Esophagus muscularis mucosa (tissue), 4 donors: ENCODE measurements at regions not wholly inside any gene's neighbourhood (a gene's known extent, or its start where the extent isn't known, plus 50 kb on each side); places are given as distances from the start of the nearest gene placed in this dataset.

ENCODE experiments used
- DNase-seq: peaks from one replicate; pipeline ENCODE4 v3.0.0-alpha.2; 2017; ENCODE audit errors: extremely low spot score
- H3K27ac ChIP-seq, 4 donors: fragments of 200-600 bp; sonication (generic); replicated peaks in 1 of 4; 1 replicate in 3 of 4; 2 replicates in 1 of 4; pipeline ENCODE4 v1.5.1; 2016 to 2019; ENCODE audit warnings: mild to moderate bottlenecking in 1 of 4
- H3K27me3 ChIP-seq, 4 donors: fragments of 200-600 bp; sonication (generic); one replicate each; pipeline versions ENCODE4 v1.5.1 to v1.6.0; 2016 to 2019
- H3K36me3 ChIP-seq, 4 donors: fragments of 200-600 bp; sonication (generic); one replicate each; pipeline ENCODE4 v1.5.1; 2016 to 2019
- H3K4me1 ChIP-seq, 4 donors: fragments of 200-600 bp; sonication (generic); one replicate each; pipeline ENCODE4 v1.5.1; 2016 to 2019
- H3K4me3 ChIP-seq, 4 donors: fragments of 200-600 bp; sonication (generic); 1 replicate in 2 of 4; 2 replicates in 2 of 4; pipeline ENCODE4 v1.5.1; 2016 to 2019; ENCODE audit warnings: mild to moderate bottlenecking in 4 of 4, moderate library complexity in 1 of 4
- H3K9me3 ChIP-seq, 4 donors: fragments of 200-600 bp; sonication (generic); 1 replicate in 3 of 4; 2 replicates in 1 of 4; pipeline ENCODE4 v1.5.1; 2016 to 2019
- CTCF ChIP-seq, 3 experiments: fragments of 200-600 bp in 2 of 3; fragments of 450-650 bp in 1 of 3; sonication (generic) in 2 of 3; IDR thresholded peaks; one replicate each; pipeline ENCODE4 v1.5.1; 2017 to 2019; ENCODE audit warnings: antibody characterized with exemption in 3 of 3, mild to moderate bottlenecking in 2 of 3, moderate library complexity in 1 of 3
- EP300 ChIP-seq: sonication (generic); formaldehyde crosslinking; IDR thresholded peaks from one replicate; pipeline ENCODE4 v1.6.1; 2017; ENCODE audit warnings: antibody characterized with exemption
- POLR2A ChIP-seq: fragments of 450-650 bp; IDR thresholded peaks from one replicate; pipeline ENCODE4 v1.6.1; 2017; ENCODE audit warnings: antibody characterized with exemption, moderate library complexity, mild to moderate bottlenecking, low read depth
- POLR2AphosphoS5 ChIP-seq, 2 donors: sonication (generic); formaldehyde crosslinking; IDR thresholded peaks; one replicate each; pipeline ENCODE4 v1.6.1; 2017; ENCODE audit warnings: antibody characterized with exemption in 2 of 2
- WGBS: methylation state at CpG from one replicate; pipeline ENCODE4 v1.1.5; 2018; 5-methylcytosine and 5-hydroxymethylcytosine counted together
- intact Hi-C: fragments of 100-400 bp; cut with DNase I; formaldehyde crosslinking; loops from one replicate; pipeline ENCODE4 v1.15.1; 2023

DNA sequence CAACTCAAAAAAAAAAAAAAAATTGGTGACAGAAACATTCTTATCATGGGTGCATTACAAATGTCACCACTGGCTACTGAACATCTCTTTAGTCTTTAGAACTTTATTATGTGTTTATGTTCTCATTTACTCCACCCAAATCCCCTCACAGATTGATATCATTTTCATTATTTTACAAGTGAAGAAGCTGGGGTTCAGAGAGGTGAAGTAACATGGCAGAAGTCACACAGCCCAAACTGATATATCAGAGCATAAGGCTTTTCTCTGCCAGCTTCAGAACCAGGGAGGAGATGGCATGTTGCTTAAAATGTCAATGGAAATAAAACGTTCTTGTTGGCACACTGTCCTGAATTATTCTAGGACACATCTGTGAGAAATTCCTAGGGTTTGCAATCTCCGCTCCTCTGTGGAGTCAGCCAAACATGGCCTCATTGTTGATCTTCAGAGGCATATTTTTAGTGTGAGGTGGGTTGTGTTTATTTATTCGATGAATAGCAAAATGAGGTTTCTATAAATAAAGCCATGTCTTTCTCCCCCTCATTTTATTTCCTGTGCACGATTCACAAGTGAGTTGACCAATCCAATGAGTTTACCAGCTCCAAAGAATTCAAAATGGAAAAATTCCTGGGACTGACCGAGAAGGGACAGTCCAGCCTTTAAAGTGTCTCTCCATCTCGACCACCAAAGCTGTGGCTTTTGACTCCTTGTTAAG, 72.9 kb upstream of the ANO1 start:
- TF ChIP-seq POLR2AphosphoS5 (IDR thresholded peaks at IDR 0.05) (no peak), CTCF (IDR thresholded peaks at IDR 0.05) (no peak), POLR2A (no peak), EP300 (no peak)
- no peak overlapping the region for H3K27ac ChIP-seq
- 19% methylated on average over 6 of the region's 6 CpGs for WGBS

GRCh38 chr11:70007796-70008195, 70.3 kb upstream of the ANO1 start:
- no peak for TF ChIP-seq POLR2A
- TF ChIP-seq POLR2AphosphoS5 (IDR thresholded peaks at IDR 0.05), result no peak
- no peak for TF ChIP-seq CTCF (IDR thresholded peaks at IDR 0.05)
- no peak for TF ChIP-seq EP300
- Histone ChIP-seq H3K27ac (no peak overlapping the region), H3K4me3 (no peak overlapping the region), H3K4me1 (peaks cover 0 to 9% (median 8%) of the 10 kb centered on the region in 4 donors), H3K27me3 (peaks cover 0 to 9% (median 0%) of the 10 kb centered on the region in 4 donors), H3K9me3 (no peaks in the 10 kb centered on the region), H3K36me3 (no peaks in the 10 kb centered on the region)
- intact Hi-C loops, result no loop called here
- 90% methylated on average over 3 of the region's 3 CpGs for WGBS
- no peak for DNase-seq

More for the DNA sequence above, 72.9 kb upstream of the ANO1 start:
- DNase-seq, result no peak
- Histone ChIP-seq H3K4me1 (peaks cover 0 to 9% (median 8%) of the 10 kb centered on the region in 4 donors), H3K36me3 (no peaks in the 10 kb centered on the region), H3K9me3 (no peaks in the 10 kb centered on the region), H3K4me3 (no peak overlapping the region), H3K27me3 (peaks cover 0 to 18% (median 0%) of the 10 kb centered on the region in 4 donors)
- intact Hi-C loops, result no loop called here

DNA sequence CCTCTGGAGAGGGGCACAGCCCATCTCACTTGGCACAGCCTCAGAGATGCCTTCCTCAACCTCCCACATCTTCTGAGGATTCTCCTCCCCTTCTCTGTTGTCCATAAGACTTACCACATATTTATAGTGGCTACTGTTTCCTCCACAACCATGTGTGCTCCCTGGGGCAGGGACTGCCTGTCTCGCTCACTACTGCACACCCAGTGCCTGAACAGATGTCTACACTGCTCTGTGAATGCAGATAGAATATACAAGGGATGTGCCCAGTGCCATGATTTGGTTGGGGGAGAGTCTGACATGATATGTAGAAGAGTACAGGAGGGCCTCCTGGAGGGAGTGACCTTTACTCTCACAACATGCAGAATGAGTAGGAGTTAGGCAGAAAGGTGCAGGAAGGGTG, 67.3 kb upstream of the ANO1 start:
- intact Hi-C loops, result no loop called here
- TF ChIP-seq CTCF (IDR thresholded peaks at IDR 0.05) (no peak), POLR2A (no peak), POLR2AphosphoS5 (IDR thresholded peaks at IDR 0.05) (no peak), EP300 (no peak)
- no peak overlapping the region for H3K4me3 ChIP-seq
- DNase-seq, result no peak
- 90% methylated on average over 1 of the region's 1 CpG for WGBS
- no peak overlapping the region for H3K27ac ChIP-seq
- H3K36me3 ChIP-seq, result no peaks in the 10 kb centered on the region
- H3K9me3 ChIP-seq, result no peaks in the 10 kb centered on the region
- H3K4me1 ChIP-seq, result peaks cover 0 to 3% (median 2%) of the 10 kb centered on the region in 4 donors
- H3K27me3 ChIP-seq, result peaks cover 0 to 9% (median 0%) of the 10 kb centered on the region in 4 donors

DNA sequence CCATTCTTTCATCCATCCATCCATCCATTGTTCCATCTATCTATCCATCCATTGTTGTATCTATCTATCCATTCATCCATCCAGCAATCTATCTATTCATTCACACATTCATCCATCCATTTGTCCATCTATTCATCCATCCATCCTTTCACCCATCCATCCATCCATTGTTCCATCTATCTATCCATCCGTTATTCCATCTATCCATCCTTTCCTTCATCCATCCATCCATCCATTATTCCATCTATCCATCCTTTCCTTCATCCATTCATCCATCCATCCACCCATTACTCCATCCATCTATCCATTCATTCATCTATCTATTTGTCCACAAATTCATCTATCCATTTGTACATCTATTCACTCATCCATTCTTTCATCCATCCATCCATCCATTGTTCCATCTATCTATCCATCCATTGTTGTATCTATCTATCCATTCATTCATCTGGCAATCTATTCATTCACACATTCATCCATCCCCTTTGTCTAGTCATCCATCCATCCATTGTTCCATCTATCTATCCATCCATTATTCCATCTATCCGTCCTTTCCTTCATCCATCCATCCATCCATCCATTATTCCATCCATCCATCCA, 65.9 kb upstream of the ANO1 start:
- Histone ChIP-seq H3K27ac (no peak overlapping the region), H3K4me3 (no peak overlapping the region), H3K9me3 (no peaks in the 10 kb centered on the region), H3K36me3 (no peaks in the 10 kb centered on the region), H3K4me1 (no peaks in the 10 kb centered on the region), H3K27me3 (peaks cover 0 to 9% (median 0%) of the 10 kb centered on the region in 4 donors)
- TF ChIP-seq EP300 (no peak), POLR2AphosphoS5 (IDR thresholded peaks at IDR 0.05) (no peak), POLR2A (no peak), CTCF (IDR thresholded peaks at IDR 0.05) (no peak)
- intact Hi-C loops, result no loop called here
- DNase-seq, result no peak
- WGBS, result 86% methylated on average over 2 of the region's 2 CpGs

- Histone ChIP-seq H3K4me3 (no peak overlapping the region), H3K27me3 (peaks cover 0 to 20% (median 0%) of the 10 kb centered on the region in 4 donors), H3K4me1 (no peaks in the 10 kb centered on the region), H3K27ac (no peak overlapping the region), H3K36me3 (no peaks in the 10 kb centered on the region), H3K9me3 (no peaks in the 10 kb centered on the region)
- 82% methylated on average over 6 of the region's 11 CpGs for WGBS
- intact Hi-C loops, result no loop called here
- no peak for TF ChIP-seq CTCF (IDR thresholded peaks at IDR 0.05)
- no peak for TF ChIP-seq POLR2AphosphoS5 (IDR thresholded peaks at IDR 0.05)
- TF ChIP-seq POLR2A, result no peak
- no peak for TF ChIP-seq EP300
- DNase-seq, result no peak
These were observed 63.8 kb upstream of the ANO1 start for GRCh38 chr11:70014291-70014690.
